ENCODE measurements at regions not wholly inside any gene's neighbourhood (a gene's known extent, or its start where the extent isn't known, plus 50 kb on each side); places are given as distances from the start of the nearest gene placed in this dataset.

DNA sequence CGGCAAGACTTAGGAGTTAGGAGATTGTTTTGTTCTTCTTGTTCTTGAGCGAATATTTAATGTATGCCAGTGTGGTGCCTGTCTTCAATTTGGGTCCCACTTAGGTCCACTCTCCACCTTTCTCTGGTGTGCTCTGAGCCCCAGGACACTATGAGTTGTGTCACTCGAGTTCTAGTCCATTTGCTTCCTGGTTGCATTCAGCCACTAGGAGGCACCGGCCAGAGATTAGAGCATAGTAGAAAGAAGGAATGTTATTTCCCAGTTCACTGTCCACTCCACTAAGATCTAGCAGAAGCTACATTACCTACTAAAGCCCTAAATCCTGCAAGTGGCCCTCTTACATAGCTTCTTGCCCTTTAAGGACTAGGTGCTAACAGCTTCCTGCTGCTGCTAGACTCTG is 326.9 kb downstream of the NAF1 start:
- TF ChIP-seq FOXA1 (IDR thresholded peaks at IDR 0.05), result no peak
- no peak for TF ChIP-seq ARNT (IDR thresholded peaks at IDR 0.05)
- no peak for TF ChIP-seq FOXK2 (IDR thresholded peaks at IDR 0.05)
- TF ChIP-seq FOXM1 (IDR thresholded peaks at IDR 0.05; ENCODE audit: borderline replicate concordance), result no peak
- no peak for TF ChIP-seq LEF1 (IDR thresholded peaks at IDR 0.05; ENCODE audit: borderline replicate concordance)
- no peak for TF ChIP-seq L3MBTL2 (conservative IDR thresholded peaks at IDR 0.05)
